ENCODE measurements at regions not wholly inside any gene's neighbourhood (a gene's known extent, or its start where the extent isn't known, plus 50 kb on each side); places are given as distances from the start of the nearest gene placed in this dataset.

DNA sequence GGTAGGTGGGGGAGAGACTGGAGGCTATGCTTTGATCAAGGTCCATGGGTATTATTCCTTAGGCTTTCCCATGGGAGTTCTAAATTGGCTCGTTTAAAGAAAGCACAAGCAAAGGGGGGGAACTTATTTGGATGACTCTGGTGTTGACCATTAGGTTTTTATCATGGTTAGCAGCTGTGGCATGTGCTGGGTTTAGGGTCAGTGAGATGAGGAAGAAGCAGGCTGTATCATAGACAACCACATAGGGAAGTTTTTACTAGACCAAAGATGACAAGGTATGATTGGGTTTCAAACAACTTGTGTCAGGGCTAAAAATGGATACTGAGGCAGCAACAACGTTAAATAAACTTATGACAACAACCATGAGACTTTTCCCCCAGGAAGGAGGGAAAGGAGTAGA, 97.7 kb downstream of the DNAAF6 start:
- TF ChIP-seq POLR2A (IDR thresholded peaks at IDR 0.05) (no peak), CTCF (IDR thresholded peaks at IDR 0.05) (no peak)
